GM21390 (cell line): ENCODE measurements at regions not wholly inside any gene's neighbourhood (a gene's known extent, or its start where the extent isn't known, plus 50 kb on each side); places are given as distances from the start of the nearest gene placed in this dataset.
"Not testable (repeated sequence)": the region's sequence is repeated elsewhere in the genome, so short reads cannot be mapped to it uniquely, and the experiment has no call there.

Experiments
- ATAC-seq: cut with Tn5 transposase; IDR thresholded peaks from one replicate; pipeline ENCODE4 v1.9.1; 2021; ENCODE audit not compliant: unreplicated experiment

DNA sequence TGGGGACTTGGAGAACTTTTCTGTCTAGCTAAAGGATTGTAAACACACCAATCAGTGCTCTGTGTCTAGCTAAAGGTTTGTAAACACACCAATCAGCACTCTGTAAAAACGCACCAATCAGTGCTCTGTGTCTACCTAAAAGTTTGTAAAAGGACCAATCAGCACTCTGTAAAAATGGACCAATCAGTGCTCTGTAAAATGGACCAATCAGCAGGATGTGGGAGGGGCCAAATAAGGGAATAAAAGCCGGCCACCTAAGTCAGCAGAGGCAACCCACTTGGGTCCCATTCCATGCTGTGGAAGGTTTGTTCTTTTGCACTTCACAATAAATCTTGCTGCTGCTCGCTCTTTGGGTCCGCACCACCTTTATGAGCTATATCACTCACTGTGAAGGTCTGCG lies 1709.4 kb upstream of the PIK3C3 start:
- not testable (repeated sequence) for ATAC-seq

DNA sequence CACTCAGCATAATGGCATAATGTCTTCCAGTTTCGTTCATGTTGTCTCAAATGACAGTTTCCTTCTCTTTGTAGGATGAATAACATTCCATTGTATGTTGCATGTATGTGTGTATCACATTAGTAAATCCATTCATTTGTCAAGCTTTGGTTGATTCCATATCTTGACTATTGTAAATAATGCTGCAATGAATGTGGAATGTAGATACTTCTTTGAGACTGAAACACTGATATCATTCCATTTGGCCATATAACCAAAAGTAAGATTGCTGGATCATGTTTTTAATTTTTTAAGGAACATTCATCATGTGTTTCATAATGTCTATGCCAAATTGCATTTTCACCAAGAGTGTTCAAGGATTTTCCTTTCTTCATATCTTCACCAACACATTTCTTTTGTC lies 1711.4 kb upstream of the PIK3C3 start:
- ATAC-seq, result no peak

DNA sequence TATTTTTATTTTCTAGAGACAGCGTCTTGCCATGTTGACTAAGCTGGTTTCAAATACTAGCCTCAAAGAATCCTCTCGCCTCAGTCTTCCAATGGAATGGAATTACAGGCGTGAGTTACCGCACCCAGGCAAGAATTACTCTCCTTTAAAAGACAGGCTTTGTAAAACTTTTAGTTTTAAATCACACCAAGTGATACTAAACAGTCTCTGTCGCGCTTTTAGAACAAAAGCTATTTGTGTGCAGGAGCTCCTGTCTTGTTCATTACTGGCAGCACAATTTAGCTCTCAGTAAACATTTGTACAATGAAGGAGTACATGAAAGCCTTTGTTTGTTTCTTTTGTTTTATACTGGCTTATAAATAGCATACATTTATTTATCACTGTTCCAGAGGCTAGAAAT lies 1719.2 kb upstream of the PIK3C3 start:
- ATAC-seq, result no peak

DNA sequence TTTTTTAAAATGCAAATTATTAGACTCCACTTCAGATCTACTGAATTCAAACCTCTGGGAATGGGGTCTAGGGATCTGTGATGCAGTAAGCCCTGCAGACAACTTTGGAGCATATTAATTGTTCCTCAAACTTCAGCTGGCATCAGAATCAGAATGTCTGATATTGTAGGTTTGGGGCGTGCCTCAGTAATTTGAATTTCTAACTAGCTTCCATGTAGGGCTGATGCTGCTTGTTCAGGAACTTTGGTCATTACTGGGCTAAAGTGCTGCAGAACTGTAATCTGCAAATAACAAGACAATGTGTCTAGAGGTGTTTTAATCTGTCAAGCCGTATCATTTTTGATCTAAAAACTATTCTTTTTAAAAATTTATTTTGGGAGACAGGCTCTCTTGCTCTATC lies 1719.7 kb upstream of the PIK3C3 start:
- ATAC-seq, result no peak

DNA sequence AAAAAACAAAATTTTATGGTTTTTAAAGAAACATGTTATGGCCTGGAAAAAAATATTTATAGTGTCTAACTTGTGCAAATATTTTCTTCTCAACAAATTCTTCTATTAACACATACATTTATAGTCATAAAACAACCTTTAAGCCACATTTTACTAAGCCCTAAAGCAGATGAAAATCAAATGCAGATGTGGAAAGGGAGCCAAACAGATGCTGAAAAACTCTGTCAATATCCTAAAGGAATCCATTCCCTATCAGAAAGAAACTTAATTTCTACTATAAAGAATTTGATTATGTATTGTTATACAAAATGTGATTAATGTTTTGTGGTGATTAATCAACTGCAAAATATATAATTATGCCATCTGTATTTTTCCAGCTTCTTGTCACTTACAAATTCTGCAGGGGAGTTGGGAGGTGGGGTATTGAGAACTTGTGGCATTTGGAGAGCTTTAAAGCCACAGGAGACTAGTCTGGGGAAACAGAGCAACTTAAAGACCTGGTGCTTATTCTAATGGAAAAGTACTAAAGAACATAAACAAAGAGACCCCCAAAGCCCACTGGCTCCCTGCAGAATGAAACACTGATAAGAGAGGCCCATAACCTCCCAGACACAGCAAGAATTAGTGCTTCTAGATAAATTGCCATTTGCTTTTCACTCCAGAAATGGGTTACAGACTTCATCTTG lies 1721.0 kb upstream of the PIK3C3 start:
- ATAC-seq, result no peak

DNA sequence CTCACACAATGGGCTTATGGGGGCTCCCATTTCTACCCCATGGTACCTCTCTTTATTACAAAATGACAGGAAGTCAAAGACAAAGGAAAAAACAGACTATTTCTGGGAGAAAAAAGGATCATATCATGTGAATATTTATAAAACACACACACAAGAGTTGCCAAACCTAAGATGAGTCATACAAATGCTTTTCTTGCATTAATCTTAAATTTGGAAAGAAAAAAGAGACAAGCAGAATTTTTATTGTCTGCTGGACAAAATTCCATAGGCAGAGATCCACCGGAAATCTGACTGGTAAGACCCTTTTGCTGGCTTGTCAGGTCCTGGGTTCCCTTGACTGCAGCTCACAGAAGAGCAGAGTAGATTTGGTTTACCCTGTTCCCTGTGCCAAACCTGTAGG lies 1732.3 kb upstream of the PIK3C3 start:
- no peak for ATAC-seq

DNA sequence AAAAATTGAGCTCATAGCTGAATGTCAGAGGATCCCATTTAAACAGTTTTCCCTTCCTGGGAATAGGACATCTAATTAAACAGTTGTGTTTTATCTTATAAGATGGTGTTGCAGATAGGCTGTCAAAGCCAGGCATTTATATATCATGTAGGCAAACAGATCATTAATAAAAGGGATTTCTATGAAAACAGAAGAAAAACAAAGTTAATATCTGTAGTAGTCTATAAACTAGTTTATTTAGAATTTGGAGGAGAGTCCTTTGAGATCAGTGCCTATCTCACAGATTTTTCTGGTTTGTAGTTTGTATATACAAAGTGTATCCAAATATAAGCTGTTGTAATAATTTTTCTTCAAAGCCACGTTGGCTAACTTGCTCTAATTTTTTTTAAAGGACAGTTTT lies 1738.2 kb upstream of the PIK3C3 start:
- no peak for ATAC-seq

DNA sequence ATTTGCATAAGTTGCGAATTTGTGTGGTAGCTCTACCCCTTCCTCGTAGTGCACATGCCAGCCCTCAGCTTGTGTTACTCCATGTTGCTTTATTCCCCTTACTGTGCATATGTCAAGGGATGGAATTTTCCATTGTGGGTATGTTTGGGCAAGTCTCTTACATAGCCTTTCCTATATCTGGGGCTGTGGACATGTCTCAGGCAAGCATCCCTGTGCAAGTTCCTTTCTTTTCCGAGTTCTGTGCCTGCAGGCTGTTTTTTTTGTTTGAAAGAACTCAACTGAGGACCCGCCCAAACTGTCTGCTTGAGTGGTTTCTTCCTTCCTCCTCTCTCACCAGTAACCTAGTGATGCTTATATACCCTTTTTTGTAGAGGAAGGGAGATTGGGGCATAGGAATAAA lies 1739.1 kb upstream of the PIK3C3 start:
- no peak for ATAC-seq

DNA sequence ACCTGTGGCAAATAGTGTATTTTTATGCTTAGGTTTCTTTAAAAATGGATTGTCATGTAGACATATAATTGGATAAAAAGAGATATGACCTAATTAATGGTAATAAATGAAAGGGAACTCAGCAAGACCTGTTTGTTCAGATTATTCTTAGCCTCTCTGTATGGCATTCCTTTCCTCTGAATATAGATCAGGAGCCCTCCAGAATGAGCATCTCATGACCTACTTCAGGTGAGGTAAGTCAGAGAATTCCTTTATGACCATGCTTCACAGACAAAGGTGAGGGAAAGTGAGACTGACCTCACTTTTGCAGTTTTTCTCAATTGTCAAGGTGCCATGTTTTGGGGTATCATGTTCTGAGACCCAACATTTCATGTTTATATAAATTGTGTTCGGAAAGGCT lies 1744.3 kb upstream of the PIK3C3 start:
- ATAC-seq, result no peak

DNA sequence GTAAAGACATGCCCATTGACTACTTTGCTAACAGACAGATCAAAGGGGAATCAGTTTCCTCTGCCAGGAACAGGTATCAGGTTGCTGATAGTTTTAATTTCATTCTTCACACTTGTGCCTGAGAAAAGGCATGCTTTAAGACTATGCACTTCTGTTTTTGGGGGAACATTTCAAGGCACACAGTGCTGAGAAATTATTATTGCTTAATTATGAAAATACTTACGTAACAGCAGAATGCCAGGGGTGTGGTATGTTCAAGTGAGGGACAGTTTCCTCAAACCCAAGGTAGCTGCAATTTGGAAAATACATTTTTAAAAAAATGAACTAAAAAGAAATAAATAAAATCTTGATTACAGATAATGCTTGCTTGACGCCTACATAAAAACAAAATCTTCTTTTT lies 1746.1 kb upstream of the PIK3C3 start:
- no peak for ATAC-seq

DNA sequence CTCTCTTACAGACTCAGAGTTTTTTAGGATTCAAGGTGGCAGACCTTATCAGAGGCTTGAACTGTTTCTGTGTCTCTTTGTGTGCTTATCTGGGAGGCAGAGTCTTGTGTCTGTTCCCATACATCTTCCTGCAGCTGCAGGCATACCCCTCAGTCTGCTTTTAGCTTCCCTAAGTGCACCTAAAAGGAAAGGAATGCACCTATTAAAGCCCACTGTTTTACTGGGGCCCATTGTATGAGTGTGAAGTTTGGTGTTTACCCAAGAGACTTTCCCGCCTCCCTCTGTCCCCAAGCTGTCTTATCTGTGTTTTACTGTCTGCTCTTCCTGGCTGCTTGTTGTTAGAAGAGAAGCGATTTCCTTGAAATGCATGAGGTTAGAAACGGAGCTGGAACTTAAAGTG lies 1757.3 kb upstream of the PIK3C3 start:
- no peak for ATAC-seq

DNA sequence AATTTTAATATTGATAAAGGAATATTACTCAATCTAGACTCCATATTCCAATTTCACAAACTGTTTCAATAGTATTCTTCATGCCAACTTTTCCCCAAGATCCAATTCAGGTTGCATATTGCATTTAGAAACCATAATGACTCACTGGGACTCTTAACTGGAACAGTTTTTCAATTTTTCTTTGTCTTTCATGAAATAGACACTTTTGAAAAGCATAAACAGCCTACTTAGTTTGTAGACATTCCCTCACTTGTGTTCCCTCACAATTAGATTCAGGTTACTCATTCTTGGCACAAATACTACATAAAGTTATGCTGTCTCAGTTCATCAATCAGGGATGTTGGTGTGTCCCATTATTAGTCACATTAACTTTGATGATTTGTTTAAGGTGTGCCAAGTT lies 1768.4 kb upstream of the PIK3C3 start:
- no peak for ATAC-seq

DNA sequence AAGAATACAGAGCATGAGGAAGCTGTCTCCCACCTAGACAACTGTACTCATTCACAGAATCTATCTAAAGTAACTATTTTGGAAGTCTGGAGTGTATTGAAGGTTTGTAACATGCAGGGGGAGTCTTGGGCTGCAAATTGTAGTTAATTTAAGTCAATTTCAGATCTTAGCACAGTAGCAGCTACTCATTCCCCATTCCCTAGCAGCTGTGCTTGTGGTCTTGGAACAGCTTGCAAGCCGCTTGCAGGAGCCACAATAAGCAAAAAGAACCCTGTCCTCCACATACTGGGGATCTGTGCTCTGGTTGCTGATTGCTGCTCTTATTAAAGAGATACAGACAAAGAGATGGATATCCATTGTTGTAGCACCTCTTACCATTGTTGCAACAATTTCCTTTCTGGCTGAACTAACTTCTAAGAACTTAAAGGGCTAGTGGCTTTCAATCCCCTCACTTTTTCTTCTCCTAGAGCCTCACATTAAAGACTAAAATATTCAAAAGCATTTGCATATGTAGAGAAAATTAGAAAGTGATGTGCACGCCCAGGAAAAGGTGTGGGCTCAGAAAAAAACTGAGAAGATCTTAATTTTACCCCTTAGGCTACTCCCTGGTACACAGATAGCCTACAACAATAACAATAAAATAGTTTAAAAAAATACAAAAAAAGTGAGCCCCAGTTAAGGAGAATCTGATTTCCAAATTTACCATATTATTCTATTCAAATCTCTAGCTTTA lies 1775.1 kb upstream of the PIK3C3 start:
- no peak for ATAC-seq

DNA sequence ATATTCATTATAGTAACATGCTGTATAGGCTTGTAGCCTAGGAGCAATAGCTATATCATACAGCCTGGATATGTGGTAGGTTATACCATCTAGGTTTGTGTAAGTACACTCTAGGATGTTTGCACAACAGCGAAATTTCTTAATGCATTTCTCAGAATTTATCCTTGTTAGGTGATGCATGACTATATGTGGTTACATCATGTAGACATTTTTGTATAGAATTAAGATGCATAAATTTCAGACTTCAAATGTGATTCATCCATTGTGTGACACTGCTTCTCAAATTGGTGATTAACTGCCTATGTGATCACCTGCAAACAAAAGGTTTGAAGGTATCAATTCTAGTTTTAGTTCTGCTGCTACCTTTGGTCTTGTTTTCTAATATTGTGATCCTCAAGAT lies 1787.0 kb upstream of the PIK3C3 start:
- no peak for ATAC-seq

DNA sequence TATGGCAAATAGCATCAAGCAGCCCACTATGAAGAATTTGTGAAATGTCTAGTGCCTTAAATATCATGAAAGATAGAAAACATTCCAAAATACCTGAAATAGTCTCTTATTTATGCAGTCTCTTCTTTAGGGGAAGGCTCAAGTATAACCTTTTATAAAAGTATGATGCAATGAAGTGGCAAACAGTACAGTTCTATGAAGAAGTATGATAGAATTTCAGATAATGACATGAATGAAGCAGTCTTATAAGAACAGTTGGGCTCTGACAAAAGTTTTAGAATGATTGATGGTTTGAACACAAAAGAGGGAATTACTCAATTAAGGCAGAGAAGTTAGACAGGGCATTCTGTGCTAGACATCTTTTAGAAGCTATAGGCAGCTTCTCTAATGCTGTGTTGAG lies 1791.8 kb upstream of the PIK3C3 start:
- ATAC-seq, result no peak

DNA sequence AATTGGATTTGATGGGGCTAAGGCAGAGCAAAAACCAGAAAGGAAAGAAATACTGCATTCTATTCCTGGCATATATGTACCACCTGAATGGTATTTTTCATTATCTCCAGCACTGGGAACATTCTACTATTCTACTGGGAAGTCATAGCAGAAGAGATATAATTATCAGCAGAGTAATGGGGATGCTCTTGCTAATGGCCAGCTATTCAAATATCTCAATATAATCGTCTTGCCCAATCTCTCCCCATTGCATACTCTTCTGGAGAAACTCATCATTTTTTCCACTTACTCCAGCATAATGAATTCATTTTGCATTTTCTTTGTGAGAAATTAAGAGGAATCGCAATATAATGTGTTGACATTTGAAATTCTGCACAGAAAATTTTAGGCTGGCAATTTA lies 1794.7 kb upstream of the PIK3C3 start:
- ATAC-seq, result no peak

DNA sequence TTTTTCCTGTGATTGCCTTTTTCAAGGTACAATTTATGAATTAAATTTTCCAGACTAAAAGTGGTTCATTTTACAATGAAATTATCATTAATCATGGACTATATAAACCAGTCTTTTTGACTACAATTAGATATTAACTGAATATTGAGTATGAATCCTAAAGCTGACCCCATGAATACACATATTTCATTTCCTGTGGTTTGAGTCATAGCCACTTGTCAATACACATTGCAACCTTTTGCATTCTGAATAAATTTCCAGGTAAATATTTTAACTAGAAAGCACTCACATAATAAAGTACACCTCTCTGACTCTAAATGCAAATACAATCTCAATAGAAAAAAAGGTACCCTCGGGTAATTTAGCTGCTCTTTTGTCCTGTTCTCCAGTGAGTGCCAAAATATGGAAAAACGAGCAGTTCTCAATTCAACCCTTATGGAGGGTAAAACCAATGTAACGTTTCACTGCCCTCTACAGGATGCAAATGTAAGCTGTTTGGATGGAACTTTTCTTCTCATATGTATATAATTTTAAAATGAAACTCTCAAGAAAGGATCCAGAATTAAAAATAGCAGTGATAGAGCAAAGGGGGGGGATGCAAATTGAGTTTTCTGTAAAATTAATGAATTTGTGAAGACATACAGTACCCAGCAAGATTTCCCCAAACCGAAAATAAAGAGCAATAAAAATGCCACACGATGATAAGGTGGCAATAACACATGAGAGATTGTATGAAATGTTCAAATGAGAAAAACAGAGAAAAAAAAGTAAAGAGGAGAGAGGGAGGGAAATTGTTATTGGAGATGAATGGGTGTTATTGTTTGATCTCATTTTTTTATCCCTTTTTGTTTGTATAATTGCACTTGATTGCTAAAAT lies 1795.7 kb upstream of the PIK3C3 start:
- ATAC-seq, result no peak

DNA sequence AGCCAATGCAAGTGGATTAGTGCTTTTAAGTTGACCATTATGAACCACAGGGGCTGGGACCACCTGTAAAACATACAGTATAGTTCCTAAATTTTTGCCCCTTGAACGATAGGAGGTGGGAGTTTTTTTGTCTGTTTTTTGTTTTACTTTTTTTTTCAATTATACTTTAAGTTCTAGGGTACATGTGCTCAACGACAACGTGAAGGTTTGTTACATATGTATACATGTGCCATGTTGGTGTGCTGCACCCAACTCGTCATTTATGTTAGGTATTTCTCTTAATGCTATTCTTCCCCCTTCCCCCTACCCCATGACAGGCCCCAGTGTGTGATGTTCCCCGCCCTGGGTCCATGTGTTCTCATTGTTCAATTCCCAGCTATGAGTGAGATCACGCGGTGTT lies 1797.9 kb upstream of the PIK3C3 start:
- no peak for ATAC-seq

DNA sequence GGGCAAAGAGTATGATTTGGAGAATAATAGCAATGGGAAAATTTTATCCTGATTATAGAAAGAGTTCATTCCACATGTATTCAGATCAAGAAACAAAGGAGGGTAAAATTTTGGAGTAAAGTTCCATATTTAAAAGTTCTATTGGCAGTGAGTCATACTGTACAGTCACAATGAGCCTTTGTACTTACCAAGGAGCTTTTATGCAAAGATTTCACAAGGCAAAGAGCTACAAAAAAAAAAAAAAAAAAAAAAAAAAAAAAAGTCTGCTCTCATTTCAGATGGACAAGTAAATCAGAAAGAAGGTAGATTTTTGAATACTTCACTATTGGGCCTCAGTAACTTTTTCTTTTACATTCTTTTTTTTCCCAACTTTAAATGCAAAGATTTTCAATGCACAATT lies 1802.2 kb upstream of the PIK3C3 start:
- ATAC-seq, result no peak

DNA sequence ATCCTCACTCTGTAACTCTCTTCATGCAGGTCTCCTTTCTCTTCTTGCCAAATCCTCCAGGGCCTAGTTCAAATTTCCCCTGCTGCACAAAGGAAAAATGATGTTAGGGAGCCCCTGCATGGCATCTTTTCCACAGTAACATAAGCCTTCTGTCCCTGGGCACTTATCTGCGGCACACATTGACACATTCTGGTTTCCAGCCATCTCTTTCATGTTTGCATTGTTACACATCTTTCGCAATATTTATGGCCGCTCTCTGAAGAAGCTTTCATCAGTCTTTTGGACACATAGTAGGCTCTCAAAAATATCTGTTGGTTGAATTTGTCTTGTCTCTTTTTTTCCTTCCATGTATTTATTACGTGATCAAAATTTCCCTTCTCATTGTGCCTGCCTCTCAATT lies 1806.1 kb upstream of the PIK3C3 start:
- ATAC-seq, result no peak

DNA sequence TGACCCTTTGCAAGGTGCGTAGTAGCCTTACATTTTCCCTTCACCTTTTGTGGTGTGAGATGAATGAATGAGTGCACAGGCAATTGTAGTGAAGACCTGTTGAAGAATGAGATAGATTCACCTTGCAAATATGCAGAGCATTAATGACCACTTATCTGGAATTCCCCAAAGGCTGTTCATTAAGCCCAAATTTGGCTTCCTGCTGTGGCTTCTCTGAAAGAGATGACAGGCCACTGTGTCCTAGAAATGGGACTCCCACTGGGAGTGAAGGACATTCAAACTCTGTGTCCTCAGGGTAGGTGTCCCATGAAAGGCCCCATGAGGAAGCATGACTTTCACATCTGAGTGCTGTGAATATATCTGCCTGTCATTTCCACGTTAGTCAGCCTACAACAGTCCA lies 1821.8 kb upstream of the PIK3C3 start:
- no peak for ATAC-seq

DNA sequence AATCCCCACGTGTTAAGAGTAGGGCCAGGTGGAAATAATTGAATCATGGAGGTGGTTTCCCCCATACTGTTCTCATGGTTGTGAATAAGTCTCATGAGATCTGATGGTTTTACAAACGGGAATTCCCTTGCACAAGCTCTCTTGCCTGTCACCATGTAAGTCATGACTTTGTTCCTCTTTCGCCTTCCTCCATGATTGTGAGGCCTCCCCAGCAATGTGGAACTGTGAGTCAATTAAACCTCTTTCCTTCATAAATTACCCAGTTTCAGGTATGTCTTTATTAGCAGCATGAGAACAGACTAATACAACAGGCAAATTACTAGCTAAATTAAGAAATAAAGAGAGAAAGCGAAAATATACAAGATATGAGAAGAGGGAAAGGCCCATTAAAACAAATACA lies 1822.6 kb upstream of the PIK3C3 start:
- ATAC-seq, result not testable (repeated sequence)
